ENCODE measurements at regions not wholly inside any gene's neighbourhood (a gene's known extent, or its start where the extent isn't known, plus 50 kb on each side); places are given as distances from the start of the nearest gene placed in this dataset.
"Not testable (repeated sequence)": the region's sequence is repeated elsewhere in the genome, so short reads cannot be mapped to it uniquely, and the experiment has no call there.

DNA sequence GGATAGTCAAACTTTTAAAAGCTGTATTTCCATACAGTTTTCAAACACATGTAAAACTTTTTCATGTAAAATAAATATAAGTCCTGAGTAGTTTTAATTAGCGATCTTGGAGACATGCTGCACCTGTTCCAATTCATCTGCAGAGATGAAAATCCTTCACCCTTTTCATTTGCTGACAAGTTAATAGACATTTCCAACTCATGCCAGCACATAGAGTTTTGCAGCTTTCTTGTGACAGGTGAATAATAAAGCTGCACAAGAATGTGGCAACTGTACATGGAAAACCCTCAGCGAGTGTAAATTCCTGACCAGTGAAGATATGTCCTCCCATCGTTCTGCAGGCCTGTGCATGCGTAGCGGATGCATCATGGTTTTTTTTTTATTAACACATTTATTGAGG, 771.4 kb downstream of the TDRD15 start:
- H3K9me3 ChIP-seq = no peaks in the 10 kb centered on the region
- no peaks in the 10 kb centered on the region for H3K36me3 ChIP-seq
- H3K4me1 ChIP-seq = no peaks in the 10 kb centered on the region
- H3K27me3 ChIP-seq = no peaks in the 10 kb centered on the region
- H3K4me3 ChIP-seq = no peak overlapping the region
- intact Hi-C loops (cut with DNase I; ENCODE audit: low total_unique reads) = no loop called here
- DNase-seq = no peak
- TF ChIP-seq, protein P1, sequence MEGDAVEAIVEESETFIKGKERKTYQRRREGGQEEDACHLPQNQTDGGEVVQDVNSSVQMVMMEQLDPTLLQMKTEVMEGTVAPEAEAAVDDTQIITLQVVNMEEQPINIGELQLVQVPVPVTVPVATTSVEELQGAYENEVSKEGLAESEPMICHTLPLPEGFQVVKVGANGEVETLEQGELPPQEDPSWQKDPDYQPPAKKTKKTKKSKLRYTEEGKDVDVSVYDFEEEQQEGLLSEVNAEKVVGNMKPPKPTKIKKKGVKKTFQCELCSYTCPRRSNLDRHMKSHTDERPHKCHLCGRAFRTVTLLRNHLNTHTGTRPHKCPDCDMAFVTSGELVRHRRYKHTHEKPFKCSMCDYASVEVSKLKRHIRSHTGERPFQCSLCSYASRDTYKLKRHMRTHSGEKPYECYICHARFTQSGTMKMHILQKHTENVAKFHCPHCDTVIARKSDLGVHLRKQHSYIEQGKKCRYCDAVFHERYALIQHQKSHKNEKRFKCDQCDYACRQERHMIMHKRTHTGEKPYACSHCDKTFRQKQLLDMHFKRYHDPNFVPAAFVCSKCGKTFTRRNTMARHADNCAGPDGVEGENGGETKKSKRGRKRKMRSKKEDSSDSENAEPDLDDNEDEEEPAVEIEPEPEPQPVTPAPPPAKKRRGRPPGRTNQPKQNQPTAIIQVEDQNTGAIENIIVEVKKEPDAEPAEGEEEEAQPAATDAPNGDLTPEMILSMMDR (IDR thresholded peaks at IDR 0.05) = no peak
- H3K27ac ChIP-seq = no peak overlapping the region

DNA sequence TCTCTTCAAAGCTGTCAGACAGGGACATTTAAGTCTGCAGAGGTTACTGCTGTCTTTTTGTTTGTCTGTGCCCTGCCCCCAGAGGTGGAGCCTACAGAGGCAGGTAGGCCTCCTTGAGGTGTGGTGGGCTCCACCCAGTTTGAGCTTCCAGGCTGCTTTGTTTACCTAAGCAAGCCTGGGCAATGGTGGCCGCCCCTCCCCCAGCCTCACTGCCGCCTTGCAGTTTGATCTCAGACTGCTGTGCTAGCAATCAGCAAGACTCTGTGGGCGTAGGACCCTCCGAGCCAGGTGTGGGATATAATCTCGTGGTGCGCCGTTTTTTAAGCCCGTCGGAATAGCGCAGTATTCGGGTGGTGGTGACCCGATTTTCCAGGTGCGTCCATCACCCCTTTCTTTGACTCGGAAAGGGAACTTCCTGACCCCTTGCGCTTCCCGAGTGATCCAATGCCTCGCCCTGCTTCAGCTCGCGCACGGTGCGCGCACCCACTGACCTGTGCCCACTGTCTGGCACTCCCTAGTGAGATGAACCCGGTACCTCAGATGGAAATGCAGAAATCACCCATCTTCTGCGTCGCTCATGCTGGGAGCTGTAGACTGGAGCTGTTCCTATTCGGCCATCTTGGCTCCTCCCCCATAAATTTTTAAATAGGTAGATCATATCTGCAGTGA, 785.1 kb downstream of the TDRD15 start:
- H3K4me3 ChIP-seq; H3K27me3 ChIP-seq; H3K4me1 ChIP-seq; H3K36me3 ChIP-seq; DNase-seq; intact Hi-C loops (cut with DNase I; ENCODE audit: low total_unique reads); H3K27ac ChIP-seq; H3K9me3 ChIP-seq: not testable (repeated sequence)

DNA sequence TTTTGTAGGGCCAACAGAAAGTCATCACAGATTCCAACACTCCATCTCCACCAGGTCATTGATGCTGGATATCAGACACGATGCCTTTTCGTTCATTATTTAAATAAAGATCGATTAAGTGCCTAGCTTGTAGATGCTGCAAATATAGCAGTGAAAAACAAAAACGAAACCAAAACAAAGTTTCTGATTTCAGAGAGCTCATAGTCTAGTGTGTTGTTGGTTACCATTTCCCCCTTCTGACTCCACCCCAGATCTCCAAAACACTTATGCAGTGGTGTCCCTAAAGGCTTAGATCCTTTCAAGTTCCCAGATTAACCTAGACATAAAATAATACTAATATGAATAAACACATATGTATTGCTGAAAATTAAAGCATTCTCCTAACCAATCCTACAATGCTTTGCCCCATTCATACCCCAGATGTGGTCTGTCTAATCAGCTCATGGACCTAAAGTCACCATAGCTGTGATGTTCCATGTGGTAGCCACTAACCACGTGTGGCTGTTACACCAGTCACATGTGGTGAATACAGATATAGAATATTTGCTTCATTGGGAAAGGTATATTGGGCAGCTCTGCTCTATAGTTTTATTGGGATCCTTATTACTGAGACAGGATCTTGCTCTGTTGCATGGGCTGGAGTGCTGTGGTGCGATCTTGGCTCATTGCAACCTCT, 787.2 kb downstream of the TDRD15 start:
- no peak overlapping the region for H3K4me3 ChIP-seq
- no peak for DNase-seq
- no peaks in the 10 kb centered on the region for H3K36me3 ChIP-seq
- no peaks in the 10 kb centered on the region for H3K27me3 ChIP-seq
- TF ChIP-seq, protein P1 (IDR thresholded peaks at IDR 0.05) = no peak
- H3K27ac ChIP-seq = no peak overlapping the region
- intact Hi-C loops (cut with DNase I; ENCODE audit: low total_unique reads) = no loop called here
- no peaks in the 10 kb centered on the region for H3K4me1 ChIP-seq
- no peaks in the 10 kb centered on the region for H3K9me3 ChIP-seq

DNA sequence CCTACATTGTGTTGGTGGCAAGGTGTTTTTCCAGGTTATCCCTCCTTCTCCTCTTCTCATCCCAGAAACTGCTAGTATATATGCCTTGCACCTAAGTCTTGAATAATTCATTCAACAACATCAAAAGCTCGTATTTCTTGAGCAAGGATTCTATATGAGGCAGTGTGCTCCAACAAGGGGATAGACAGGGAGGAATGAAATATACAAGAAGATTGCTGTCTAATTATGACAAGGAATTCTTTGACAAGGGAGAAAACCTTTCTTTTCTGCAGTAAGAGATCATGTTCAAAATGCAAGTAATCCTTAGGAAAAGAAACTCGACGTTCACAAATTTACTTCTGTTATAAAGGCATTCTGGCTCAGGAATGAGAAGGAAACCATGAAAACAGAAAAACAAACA, 788.6 kb downstream of the TDRD15 start:
- intact Hi-C loops (cut with DNase I; ENCODE audit: low total_unique reads) = no loop called here
- DNase-seq = no peak
- Histone ChIP-seq H3K36me3 (no peaks in the 10 kb centered on the region), H3K27me3 (no peaks in the 10 kb centered on the region), H3K27ac (no peak overlapping the region), H3K9me3 (no peaks in the 10 kb centered on the region), H3K4me1 (no peaks in the 10 kb centered on the region), H3K4me3 (no peak overlapping the region)
- TF ChIP-seq, protein P1 (IDR thresholded peaks at IDR 0.05) = no peak

DNA sequence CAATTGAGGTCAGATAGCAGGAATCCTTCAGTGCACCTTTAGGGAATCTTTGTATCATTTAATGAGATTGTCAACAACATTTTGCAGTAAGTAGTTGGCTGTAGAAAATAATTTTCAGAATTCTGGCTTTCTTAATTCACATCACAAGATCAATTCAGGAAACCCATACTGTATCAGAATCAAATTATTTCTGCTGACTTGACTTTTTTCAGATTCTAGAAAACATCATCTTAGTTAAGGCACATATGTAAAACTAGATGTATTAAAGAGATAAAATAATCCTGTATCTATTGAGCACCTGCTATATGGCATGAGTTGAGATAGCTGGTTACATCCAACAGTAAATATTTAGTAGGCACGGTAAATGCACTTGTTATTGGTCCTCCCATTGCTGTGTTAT, 791.4 kb downstream of the TDRD15 start:
- Histone ChIP-seq H3K36me3 (no peaks in the 10 kb centered on the region), H3K9me3 (no peaks in the 10 kb centered on the region), H3K4me1 (no peaks in the 10 kb centered on the region), H3K27ac (no peak overlapping the region), H3K27me3 (no peaks in the 10 kb centered on the region), H3K4me3 (no peak overlapping the region)
- no peak for DNase-seq
- intact Hi-C loops (cut with DNase I; ENCODE audit: low total_unique reads) = no loop called here
- TF ChIP-seq, protein P1 (IDR thresholded peaks at IDR 0.05) = no peak

DNA sequence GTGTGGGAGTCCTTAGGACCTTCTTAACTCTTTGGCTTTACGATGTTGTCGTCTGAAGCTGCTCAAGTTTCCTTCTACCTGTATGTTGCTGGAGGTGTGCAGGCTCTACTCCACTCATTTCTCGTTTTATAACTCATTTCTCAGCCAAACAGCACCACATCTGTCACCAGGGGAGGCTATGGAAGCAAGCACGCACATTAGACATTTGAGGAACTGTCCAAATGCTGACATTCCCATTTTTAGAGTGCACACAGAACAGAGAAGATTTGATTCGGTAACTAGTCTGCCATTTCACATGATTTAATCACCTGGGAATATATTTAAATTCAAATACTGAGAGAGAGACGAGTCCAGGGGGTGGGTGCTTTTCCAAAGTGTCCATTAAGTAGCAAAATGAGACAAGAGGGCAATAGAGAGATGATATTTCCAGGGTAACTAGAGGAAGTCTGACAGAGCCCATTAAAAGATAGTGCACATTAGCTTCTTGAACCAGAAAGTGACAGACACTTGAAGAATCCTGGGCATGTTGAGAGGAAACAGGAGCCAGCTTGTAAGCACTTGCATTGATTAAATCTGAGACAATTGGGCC, 793.3 kb downstream of the TDRD15 start:
- H3K4me3 ChIP-seq = no peak overlapping the region
- H3K27me3 ChIP-seq = no peaks in the 10 kb centered on the region
- no peaks in the 10 kb centered on the region for H3K9me3 ChIP-seq
- no peak for DNase-seq
- H3K4me1 ChIP-seq = no peaks in the 10 kb centered on the region
- no peak overlapping the region for H3K27ac ChIP-seq
- TF ChIP-seq, protein P1 (IDR thresholded peaks at IDR 0.05) = no peak
- intact Hi-C loops (cut with DNase I; ENCODE audit: low total_unique reads) = no loop called here
- no peaks in the 10 kb centered on the region for H3K36me3 ChIP-seq
